ENCODE measurements at regions not wholly inside any gene's neighbourhood (a gene's known extent, or its start where the extent isn't known, plus 50 kb on each side); places are given as distances from the start of the nearest gene placed in this dataset.

DNA sequence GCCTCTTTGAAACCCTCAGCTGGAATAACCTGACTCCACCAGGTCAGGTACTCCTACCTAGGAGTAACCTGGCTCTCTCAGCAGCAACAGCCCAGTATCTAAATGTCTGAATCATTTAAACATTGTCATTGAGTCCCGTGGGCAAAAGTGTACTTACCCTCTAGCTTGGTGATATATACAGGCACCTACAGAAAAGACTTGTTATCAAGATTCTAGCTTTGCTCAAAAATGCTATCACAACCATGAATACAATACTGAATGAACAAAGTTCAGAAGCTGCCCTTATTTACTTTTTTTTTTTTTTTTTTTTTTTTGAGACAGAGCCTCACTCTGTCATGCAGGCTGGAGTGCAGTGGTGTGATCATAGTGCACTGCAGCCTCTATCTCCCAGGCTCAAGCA is 268.2 kb downstream of the ZNF608 start:
- H3K4me1 ChIP-seq (ENCODE audit: control insufficient read depth, insufficient read depth, low read length): peaks cover 5% of the 10 kb centered on the region
- no peaks in the 10 kb centered on the region for H3K9me3 ChIP-seq (ENCODE audit: control insufficient read depth, low read length)
- WGBS, 2 experiments: 88 to 95% methylated on average over 1 of the region's 1 CpG
- H3K4me3 ChIP-seq (ENCODE audit: insufficient read depth, low read depth, low read length): no peak overlapping the region
- H3K27me3 ChIP-seq (ENCODE audit: control insufficient read depth, insufficient read depth, low read length, poor library complexity, severe bottlenecking): no peaks in the 10 kb centered on the region
- no peaks in the 10 kb centered on the region for H3K36me3 ChIP-seq (ENCODE audit: control insufficient read depth, insufficient read depth, low read length)
- H3K27ac ChIP-seq (ENCODE audit: insufficient read depth, low read depth, low read length, poor library complexity, severe bottlenecking): no peak overlapping the region

- Histone ChIP-seq H3K27me3 (ENCODE audit: control insufficient read depth, insufficient read depth, low read length, poor library complexity, severe bottlenecking) (no peaks in the 10 kb centered on the region), H3K36me3 (ENCODE audit: control insufficient read depth, insufficient read depth, low read length) (no peaks in the 10 kb centered on the region), H3K27ac (ENCODE audit: insufficient read depth, low read depth, low read length, poor library complexity, severe bottlenecking) (no peak overlapping the region), H3K4me1 (ENCODE audit: control insufficient read depth, insufficient read depth, low read length) (peaks cover 5% of the 10 kb centered on the region), H3K4me3 (ENCODE audit: insufficient read depth, low read depth, low read length) (no peak overlapping the region), H3K9me3 (ENCODE audit: control insufficient read depth, low read length) (no peaks in the 10 kb centered on the region)
- 45 to 56% methylated on average over 2 of the region's 2 CpGs for WGBS, 2 experiments
Observed at GRCh38 chr5:124477577-124477976, 268.9 kb downstream of the ZNF608 start.

DNA sequence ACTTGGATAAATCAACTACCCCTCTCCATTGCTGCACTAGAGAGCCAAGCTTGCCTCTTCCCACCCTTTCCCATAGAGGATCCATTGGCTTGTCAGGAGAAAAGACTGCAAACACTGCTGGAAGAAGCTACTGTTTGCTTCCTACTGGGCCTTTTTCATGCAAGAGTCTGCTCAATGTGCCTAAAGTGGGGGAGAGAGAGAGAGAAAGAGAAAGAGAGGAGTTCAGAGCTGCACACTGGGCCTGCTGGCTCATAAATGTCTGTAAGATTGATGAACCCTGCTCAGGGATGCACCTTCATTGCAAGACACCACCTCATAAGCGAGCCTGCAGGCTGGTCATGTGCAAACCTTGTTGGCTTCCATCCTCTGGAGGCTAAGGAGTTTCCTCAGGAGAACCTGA is 269.4 kb downstream of the ZNF608 start:
- H3K4me3 ChIP-seq (ENCODE audit: insufficient read depth, low read depth, low read length): no peak overlapping the region
- 64 to 66% methylated on average over 1 of the region's 1 CpG for WGBS, 2 experiments
- no peak overlapping the region for H3K27ac ChIP-seq (ENCODE audit: insufficient read depth, low read depth, low read length, poor library complexity, severe bottlenecking)

GRCh38 chr5:124474528-124475215 is 271.8 kb downstream of the ZNF608 start:
- no peak overlapping the region for H3K27ac ChIP-seq (ENCODE audit: insufficient read depth, low read depth, low read length, poor library complexity, severe bottlenecking)
- peaks cover 5% of the 10 kb centered on the region for H3K4me1 ChIP-seq (ENCODE audit: control insufficient read depth, insufficient read depth, low read length)
- no peaks in the 10 kb centered on the region for H3K9me3 ChIP-seq (ENCODE audit: control insufficient read depth, low read length)
- no peaks in the 10 kb centered on the region for H3K36me3 ChIP-seq (ENCODE audit: control insufficient read depth, insufficient read depth, low read length)
- H3K27me3 ChIP-seq (ENCODE audit: control insufficient read depth, insufficient read depth, low read length, poor library complexity, severe bottlenecking): no peaks in the 10 kb centered on the region
- 93% methylated on average over 3 of the region's 3 CpGs; no CpG with 5 or more reads in 1 of the 2 experiments for WGBS, 2 experiments
- no peak overlapping the region for H3K4me3 ChIP-seq (ENCODE audit: insufficient read depth, low read depth, low read length)

More for the DNA sequence above, 269.4 kb downstream of the ZNF608 start:
- H3K27me3 ChIP-seq (ENCODE audit: control insufficient read depth, insufficient read depth, low read length, poor library complexity, severe bottlenecking): no peaks in the 10 kb centered on the region
- peaks cover 5% of the 10 kb centered on the region for H3K4me1 ChIP-seq (ENCODE audit: control insufficient read depth, insufficient read depth, low read length)
- no peaks in the 10 kb centered on the region for H3K36me3 ChIP-seq (ENCODE audit: control insufficient read depth, insufficient read depth, low read length)
- no peaks in the 10 kb centered on the region for H3K9me3 ChIP-seq (ENCODE audit: control insufficient read depth, low read length)

- Histone ChIP-seq H3K27ac (ENCODE audit: insufficient read depth, low read depth, low read length, poor library complexity, severe bottlenecking) (no peak overlapping the region), H3K36me3 (ENCODE audit: control insufficient read depth, insufficient read depth, low read length) (no peaks in the 10 kb centered on the region), H3K9me3 (ENCODE audit: control insufficient read depth, low read length) (no peaks in the 10 kb centered on the region), H3K4me1 (ENCODE audit: control insufficient read depth, insufficient read depth, low read length) (peaks cover 9% of the 10 kb centered on the region), H3K27me3 (ENCODE audit: control insufficient read depth, insufficient read depth, low read length, poor library complexity, severe bottlenecking) (no peaks in the 10 kb centered on the region), H3K4me3 (ENCODE audit: insufficient read depth, low read depth, low read length) (no peak overlapping the region)
- 19 to 20% methylated on average over 3 to 4 of the region's 5 CpGs for WGBS, 2 experiments
Observed at GRCh38 chr5:124468671-124469411, 277.6 kb downstream of the ZNF608 start.

DNA sequence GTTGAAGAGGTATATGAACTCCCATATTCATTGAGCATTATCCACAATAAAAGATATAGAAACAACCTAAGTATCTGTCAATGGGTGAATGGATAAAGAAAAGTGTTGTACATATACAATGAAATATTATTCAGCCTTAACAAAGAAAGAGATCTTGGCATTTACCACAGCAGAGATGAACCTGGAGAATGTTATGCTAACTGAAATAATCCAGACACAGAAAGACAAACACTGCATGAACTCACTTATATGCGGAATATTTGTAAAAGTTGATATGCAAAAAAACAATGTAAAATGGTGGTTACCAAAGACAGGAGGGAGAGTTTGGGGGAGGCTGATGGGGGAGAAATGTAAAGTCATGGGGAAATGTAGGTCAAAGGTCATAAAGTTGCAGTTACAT is 278.7 kb downstream of the ZNF608 start:
- Histone ChIP-seq H3K4me1 (ENCODE audit: control insufficient read depth, insufficient read depth, low read length) (peaks cover 11% of the 10 kb centered on the region), H3K27me3 (ENCODE audit: control insufficient read depth, insufficient read depth, low read length, poor library complexity, severe bottlenecking) (no peaks in the 10 kb centered on the region), H3K36me3 (ENCODE audit: control insufficient read depth, insufficient read depth, low read length) (no peaks in the 10 kb centered on the region), H3K4me3 (ENCODE audit: insufficient read depth, low read depth, low read length) (no peak overlapping the region), H3K27ac (ENCODE audit: insufficient read depth, low read depth, low read length, poor library complexity, severe bottlenecking) (no peak overlapping the region), H3K9me3 (ENCODE audit: control insufficient read depth, low read length) (no peaks in the 10 kb centered on the region)
- WGBS, 2 experiments: 93 to 100% methylated on average over 1 of the region's 1 CpG

GRCh38 chr5:124466011-124466410 is 280.4 kb downstream of the ZNF608 start:
- H3K27ac ChIP-seq (ENCODE audit: insufficient read depth, low read depth, low read length, poor library complexity, severe bottlenecking): no peak overlapping the region
- H3K4me1 ChIP-seq (ENCODE audit: control insufficient read depth, insufficient read depth, low read length): peaks cover 19% of the 10 kb centered on the region
- H3K9me3 ChIP-seq (ENCODE audit: control insufficient read depth, low read length): no peaks in the 10 kb centered on the region
- no peaks in the 10 kb centered on the region for H3K36me3 ChIP-seq (ENCODE audit: control insufficient read depth, insufficient read depth, low read length)
- no peak overlapping the region for H3K4me3 ChIP-seq (ENCODE audit: insufficient read depth, low read depth, low read length)
- 94 to 99% methylated on average over 4 of the region's 4 CpGs for WGBS, 2 experiments
- no peaks in the 10 kb centered on the region for H3K27me3 ChIP-seq (ENCODE audit: control insufficient read depth, insufficient read depth, low read length, poor library complexity, severe bottlenecking)

GRCh38 chr5:124463851-124464250 is 282.6 kb downstream of the ZNF608 start:
- no peaks in the 10 kb centered on the region for H3K27me3 ChIP-seq (ENCODE audit: control insufficient read depth, insufficient read depth, low read length, poor library complexity, severe bottlenecking)
- 92 to 100% methylated on average over 3 of the region's 3 CpGs for WGBS, 2 experiments
- H3K27ac ChIP-seq (ENCODE audit: insufficient read depth, low read depth, low read length, poor library complexity, severe bottlenecking): no peak overlapping the region
- H3K9me3 ChIP-seq (ENCODE audit: control insufficient read depth, low read length): no peaks in the 10 kb centered on the region
- H3K4me1 ChIP-seq (ENCODE audit: control insufficient read depth, insufficient read depth, low read length): peaks cover 15% of the 10 kb centered on the region
- no peak overlapping the region for H3K4me3 ChIP-seq (ENCODE audit: insufficient read depth, low read depth, low read length)
- no peaks in the 10 kb centered on the region for H3K36me3 ChIP-seq (ENCODE audit: control insufficient read depth, insufficient read depth, low read length)

GRCh38 chr5:124462751-124463150 is 283.7 kb downstream of the ZNF608 start:
- H3K27ac ChIP-seq (ENCODE audit: insufficient read depth, low read depth, low read length, poor library complexity, severe bottlenecking): no peak overlapping the region
- 49 to 93% methylated on average over 1 to 3 of the region's 4 CpGs for WGBS, 2 experiments

DNA sequence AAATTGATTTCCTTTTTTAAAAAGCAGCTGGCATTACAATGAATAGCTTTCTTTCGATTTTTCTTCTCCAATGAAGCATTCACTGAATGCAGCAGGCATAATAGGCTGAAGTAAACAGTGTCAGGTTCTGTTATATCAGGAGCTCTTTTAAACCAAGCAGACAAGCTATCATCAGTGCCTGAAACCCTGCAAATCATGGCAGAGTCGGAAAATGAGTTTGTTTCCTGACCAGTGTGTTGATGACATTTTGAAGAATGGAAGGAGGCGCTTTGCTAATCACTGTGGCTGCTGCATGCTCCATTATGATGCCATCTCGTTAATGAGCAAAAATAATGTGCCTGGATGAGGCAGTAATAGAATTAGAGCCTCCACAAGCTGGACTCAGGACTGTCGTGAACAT is 284.5 kb downstream of the ZNF608 start:
- WGBS, 2 experiments: 80 to 83% methylated on average over 5 of the region's 5 CpGs
- peaks cover 16% of the 10 kb centered on the region for H3K4me1 ChIP-seq (ENCODE audit: control insufficient read depth, insufficient read depth, low read length)
- no peak overlapping the region for H3K27ac ChIP-seq (ENCODE audit: insufficient read depth, low read depth, low read length, poor library complexity, severe bottlenecking)
- no peaks in the 10 kb centered on the region for H3K36me3 ChIP-seq (ENCODE audit: control insufficient read depth, insufficient read depth, low read length)
- no peaks in the 10 kb centered on the region for H3K9me3 ChIP-seq (ENCODE audit: control insufficient read depth, low read length)
- H3K27me3 ChIP-seq (ENCODE audit: control insufficient read depth, insufficient read depth, low read length, poor library complexity, severe bottlenecking): no peaks in the 10 kb centered on the region
- H3K4me3 ChIP-seq (ENCODE audit: insufficient read depth, low read depth, low read length): no peak overlapping the region

More at GRCh38 chr5:124462751-124463150, 283.7 kb downstream of the ZNF608 start:
- no peaks in the 10 kb centered on the region for H3K9me3 ChIP-seq (ENCODE audit: control insufficient read depth, low read length)
- peaks cover 16% of the 10 kb centered on the region for H3K4me1 ChIP-seq (ENCODE audit: control insufficient read depth, insufficient read depth, low read length)
- H3K4me3 ChIP-seq (ENCODE audit: insufficient read depth, low read depth, low read length): no peak overlapping the region
- no peaks in the 10 kb centered on the region for H3K27me3 ChIP-seq (ENCODE audit: control insufficient read depth, insufficient read depth, low read length, poor library complexity, severe bottlenecking)
- no peaks in the 10 kb centered on the region for H3K36me3 ChIP-seq (ENCODE audit: control insufficient read depth, insufficient read depth, low read length)

All from ectodermal cell (in vitro differentiated cells).